ENCODE measurements at regions not wholly inside any gene's neighbourhood (a gene's known extent, or its start where the extent isn't known, plus 50 kb on each side); places are given as distances from the start of the nearest gene placed in this dataset.

DNA sequence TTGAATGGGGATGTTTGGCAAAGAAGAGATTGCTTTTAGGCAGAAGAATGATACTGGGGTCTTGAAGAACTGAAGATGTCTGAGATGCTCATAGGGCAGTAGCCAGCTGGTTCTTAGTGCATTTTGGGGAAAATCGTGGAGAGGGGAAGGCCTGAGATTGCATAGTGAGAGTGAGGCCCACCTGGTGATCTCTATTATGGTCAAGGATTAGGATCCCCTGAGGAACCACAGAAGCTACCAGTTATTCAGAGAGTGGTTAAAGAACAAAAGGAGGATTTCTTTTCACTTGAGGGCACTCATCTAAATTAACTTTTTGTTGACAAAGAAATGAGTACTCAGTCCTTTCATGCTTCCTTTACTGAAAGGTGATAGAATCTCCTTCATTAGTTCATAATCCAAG is 271.3 kb upstream of the HAND2 start:
- Histone ChIP-seq H3K27ac (no peak overlapping the region), H3K4me3 (no peak overlapping the region), H3K9me3 (no peaks in the 10 kb centered on the region), H3K4me1 (no peaks in the 10 kb centered on the region), H3K36me3 (no peaks in the 10 kb centered on the region), H3K27me3 (no peaks in the 10 kb centered on the region)
- intact Hi-C loops (cut with DNase I; ENCODE audit: low total_unique reads) (no loop called here), in situ Hi-C loops (cut with MboI; ENCODE audit: low sequenced_read_pairs in 4 of 4) (loop anchor here in 1 of 4 donors (25.0 kb wide), 1 partner anchor 289 kb away; no protein-coding TSS in a partner anchor)
- DNase-seq = no peak
- no peak for ATAC-seq
- TF ChIP-seq, protein P1, sequence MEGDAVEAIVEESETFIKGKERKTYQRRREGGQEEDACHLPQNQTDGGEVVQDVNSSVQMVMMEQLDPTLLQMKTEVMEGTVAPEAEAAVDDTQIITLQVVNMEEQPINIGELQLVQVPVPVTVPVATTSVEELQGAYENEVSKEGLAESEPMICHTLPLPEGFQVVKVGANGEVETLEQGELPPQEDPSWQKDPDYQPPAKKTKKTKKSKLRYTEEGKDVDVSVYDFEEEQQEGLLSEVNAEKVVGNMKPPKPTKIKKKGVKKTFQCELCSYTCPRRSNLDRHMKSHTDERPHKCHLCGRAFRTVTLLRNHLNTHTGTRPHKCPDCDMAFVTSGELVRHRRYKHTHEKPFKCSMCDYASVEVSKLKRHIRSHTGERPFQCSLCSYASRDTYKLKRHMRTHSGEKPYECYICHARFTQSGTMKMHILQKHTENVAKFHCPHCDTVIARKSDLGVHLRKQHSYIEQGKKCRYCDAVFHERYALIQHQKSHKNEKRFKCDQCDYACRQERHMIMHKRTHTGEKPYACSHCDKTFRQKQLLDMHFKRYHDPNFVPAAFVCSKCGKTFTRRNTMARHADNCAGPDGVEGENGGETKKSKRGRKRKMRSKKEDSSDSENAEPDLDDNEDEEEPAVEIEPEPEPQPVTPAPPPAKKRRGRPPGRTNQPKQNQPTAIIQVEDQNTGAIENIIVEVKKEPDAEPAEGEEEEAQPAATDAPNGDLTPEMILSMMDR (IDR thresholded peaks at IDR 0.05 in 4 of 5, conservative IDR thresholded peaks at IDR 0.05 in 1 of 5) = no peak
- no peak for TF ChIP-seq POLR2A (IDR thresholded peaks at IDR 0.05)

DNA sequence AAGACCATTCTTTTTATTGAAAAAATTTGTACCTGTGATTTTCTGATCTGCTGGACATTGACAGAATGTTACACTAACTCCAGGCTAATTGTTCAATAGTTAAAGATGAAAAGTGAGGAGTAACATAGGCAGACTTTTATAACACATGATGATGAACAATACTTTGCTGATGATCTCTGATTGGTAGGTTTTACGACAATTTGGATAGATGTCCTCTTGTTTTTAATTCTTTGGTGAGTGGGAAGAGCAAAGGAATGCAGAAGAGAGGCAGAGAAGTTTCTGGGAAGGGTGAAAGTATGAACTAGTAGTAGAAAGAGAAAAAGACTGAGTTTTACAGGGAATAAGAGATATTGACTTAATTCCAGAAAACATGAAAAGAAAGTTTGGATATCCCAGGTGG is 267.3 kb upstream of the HAND2 start:
- Histone ChIP-seq H3K36me3 (no peaks in the 10 kb centered on the region), H3K27me3 (no peaks in the 10 kb centered on the region), H3K27ac (no peak overlapping the region), H3K9me3 (no peaks in the 10 kb centered on the region), H3K4me1 (no peaks in the 10 kb centered on the region), H3K4me3 (no peak overlapping the region)
- TF ChIP-seq, protein P1 (IDR thresholded peaks at IDR 0.05 in 4 of 5, conservative IDR thresholded peaks at IDR 0.05 in 1 of 5) = no peak
- TF ChIP-seq POLR2A (IDR thresholded peaks at IDR 0.05) = no peak
- in situ Hi-C loops (cut with MboI; ENCODE audit: low sequenced_read_pairs in 4 of 4) = no loop called here
- intact Hi-C loops (cut with DNase I; ENCODE audit: low total_unique reads) = no loop called here
- ATAC-seq = no peak
- no peak for DNase-seq

DNA sequence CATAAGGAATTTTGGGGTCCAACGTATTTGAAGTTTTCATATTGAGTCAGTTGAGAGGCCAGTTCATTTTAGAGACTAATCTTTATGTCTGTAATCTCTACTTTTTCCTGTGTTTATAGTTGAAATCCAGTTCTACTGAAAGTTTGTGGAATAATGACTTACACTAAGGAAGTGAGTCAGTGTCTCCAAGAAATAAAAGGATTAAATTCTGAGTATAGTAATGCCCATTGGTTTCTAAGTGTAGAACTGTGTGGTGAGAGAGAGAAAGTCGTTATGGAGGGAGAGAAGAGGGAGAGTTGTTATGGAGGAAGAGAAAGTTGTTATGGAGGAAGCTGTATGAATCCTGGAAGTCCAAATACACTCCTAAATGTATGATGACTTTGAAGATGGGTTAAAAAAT is 264.6 kb upstream of the HAND2 start:
- intact Hi-C loops (cut with DNase I; ENCODE audit: low total_unique reads) (no loop called here), in situ Hi-C loops (cut with MboI; ENCODE audit: low sequenced_read_pairs in 4 of 4) (no loop called here)
- no peak for TF ChIP-seq POLR2A (IDR thresholded peaks at IDR 0.05)
- TF ChIP-seq, protein P1 (IDR thresholded peaks at IDR 0.05 in 4 of 5, conservative IDR thresholded peaks at IDR 0.05 in 1 of 5) = no peak
- Histone ChIP-seq H3K9me3 (no peaks in the 10 kb centered on the region), H3K4me3 (no peak overlapping the region), H3K36me3 (no peaks in the 10 kb centered on the region), H3K27ac (no peak overlapping the region), H3K27me3 (no peaks in the 10 kb centered on the region), H3K4me1 (no peaks in the 10 kb centered on the region)
- DNase-seq (no peak), ATAC-seq (no peak)

DNA sequence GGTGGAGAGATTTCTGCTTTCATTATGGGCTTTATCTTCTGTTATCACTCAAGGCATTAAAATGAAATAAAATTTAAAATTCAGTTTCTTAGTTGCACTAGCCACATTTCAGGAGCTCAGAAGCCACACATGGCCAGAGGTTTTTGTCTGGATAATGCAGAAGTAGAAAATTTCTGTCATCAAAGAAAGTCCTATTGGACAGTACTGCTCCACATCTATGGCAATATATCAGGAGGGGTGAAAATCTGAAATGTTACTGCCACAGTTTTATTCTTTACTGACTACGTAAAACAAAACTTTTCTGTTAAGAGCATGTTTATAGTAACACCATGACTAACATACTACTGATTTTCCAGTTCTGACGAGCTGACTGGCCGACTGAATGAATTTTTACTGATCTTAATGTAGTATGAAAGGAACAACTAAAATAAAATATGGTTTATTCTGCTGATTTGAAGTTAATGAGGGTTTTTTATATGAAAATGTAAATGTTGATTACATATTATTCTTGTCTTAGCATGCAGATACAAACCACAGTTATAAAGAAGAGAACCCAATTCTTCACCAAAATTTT is 264.0 kb upstream of the HAND2 start:
- intact Hi-C loops (cut with DNase I; ENCODE audit: low total_unique reads) (no loop called here), in situ Hi-C loops (cut with MboI; ENCODE audit: low sequenced_read_pairs in 4 of 4) (no loop called here)
- H3K4me1 ChIP-seq = no peaks in the 10 kb centered on the region
- TF ChIP-seq, protein P1 (IDR thresholded peaks at IDR 0.05 in 4 of 5, conservative IDR thresholded peaks at IDR 0.05 in 1 of 5) = no peak
- no peak for TF ChIP-seq POLR2A (IDR thresholded peaks at IDR 0.05)
- H3K27me3 ChIP-seq = no peaks in the 10 kb centered on the region
- H3K36me3 ChIP-seq = no peaks in the 10 kb centered on the region
- H3K4me3 ChIP-seq = no peak overlapping the region
- DNase-seq (no peak), ATAC-seq (no peak)
- H3K9me3 ChIP-seq = no peaks in the 10 kb centered on the region
- H3K27ac ChIP-seq = no peak overlapping the region

DNA sequence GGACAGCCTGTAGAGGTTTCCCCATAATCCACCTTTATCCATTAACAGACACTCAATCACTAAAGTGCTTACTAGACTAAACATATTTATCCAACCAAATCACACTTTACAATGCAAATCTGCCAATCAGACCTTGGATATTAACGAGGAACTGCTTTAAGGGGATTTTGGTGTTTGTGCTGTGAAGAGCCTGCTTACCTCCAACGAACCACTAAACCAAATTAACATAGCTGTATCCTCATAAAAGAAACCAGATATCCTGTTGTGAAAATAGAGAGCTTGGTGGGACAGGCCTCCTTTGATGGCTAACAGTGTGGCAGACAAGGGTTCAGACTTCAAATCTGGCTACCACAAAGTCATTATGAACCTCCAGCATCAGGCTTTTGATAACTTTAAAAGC is 252.6 kb upstream of the HAND2 start:
- in situ Hi-C loops (cut with MboI; ENCODE audit: low sequenced_read_pairs in 4 of 4) (no loop called here), intact Hi-C loops (cut with DNase I; ENCODE audit: low total_unique reads) (no loop called here)
- Histone ChIP-seq H3K27me3 (no peaks in the 10 kb centered on the region), H3K27ac (no peak overlapping the region), H3K9me3 (no peaks in the 10 kb centered on the region), H3K4me3 (no peak overlapping the region), H3K36me3 (no peaks in the 10 kb centered on the region), H3K4me1 (no peaks in the 10 kb centered on the region)
- DNase-seq = no peak
- no peak for ATAC-seq
- TF ChIP-seq, protein P1 (IDR thresholded peaks at IDR 0.05 in 4 of 5, conservative IDR thresholded peaks at IDR 0.05 in 1 of 5) = no peak
- no peak for TF ChIP-seq POLR2A (IDR thresholded peaks at IDR 0.05)
